ENCODE measurements at regions not wholly inside any gene's neighbourhood (a gene's known extent, or its start where the extent isn't known, plus 50 kb on each side); places are given as distances from the start of the nearest gene placed in this dataset.

DNA sequence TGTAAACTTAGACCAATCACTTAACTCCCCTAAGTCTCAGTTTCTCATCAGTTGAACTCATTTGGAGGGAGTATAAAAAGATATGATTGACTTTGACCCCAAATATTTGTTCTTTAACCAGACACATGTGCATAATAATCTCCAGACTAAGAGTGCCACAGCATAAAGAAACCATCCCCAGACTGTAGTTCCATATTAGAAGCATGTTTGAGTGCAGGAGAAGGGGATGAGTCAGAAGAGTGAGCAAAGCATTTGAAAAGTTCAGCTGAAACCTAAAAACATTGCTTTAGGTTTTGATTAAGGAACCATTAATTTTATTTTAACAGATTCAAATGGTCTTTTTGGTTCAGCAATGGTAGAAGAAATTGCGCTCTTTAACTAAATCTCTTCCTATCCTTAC, 654.8 kb downstream of the UTRN start:
- TF ChIP-seq, protein P1, sequence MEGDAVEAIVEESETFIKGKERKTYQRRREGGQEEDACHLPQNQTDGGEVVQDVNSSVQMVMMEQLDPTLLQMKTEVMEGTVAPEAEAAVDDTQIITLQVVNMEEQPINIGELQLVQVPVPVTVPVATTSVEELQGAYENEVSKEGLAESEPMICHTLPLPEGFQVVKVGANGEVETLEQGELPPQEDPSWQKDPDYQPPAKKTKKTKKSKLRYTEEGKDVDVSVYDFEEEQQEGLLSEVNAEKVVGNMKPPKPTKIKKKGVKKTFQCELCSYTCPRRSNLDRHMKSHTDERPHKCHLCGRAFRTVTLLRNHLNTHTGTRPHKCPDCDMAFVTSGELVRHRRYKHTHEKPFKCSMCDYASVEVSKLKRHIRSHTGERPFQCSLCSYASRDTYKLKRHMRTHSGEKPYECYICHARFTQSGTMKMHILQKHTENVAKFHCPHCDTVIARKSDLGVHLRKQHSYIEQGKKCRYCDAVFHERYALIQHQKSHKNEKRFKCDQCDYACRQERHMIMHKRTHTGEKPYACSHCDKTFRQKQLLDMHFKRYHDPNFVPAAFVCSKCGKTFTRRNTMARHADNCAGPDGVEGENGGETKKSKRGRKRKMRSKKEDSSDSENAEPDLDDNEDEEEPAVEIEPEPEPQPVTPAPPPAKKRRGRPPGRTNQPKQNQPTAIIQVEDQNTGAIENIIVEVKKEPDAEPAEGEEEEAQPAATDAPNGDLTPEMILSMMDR (IDR thresholded peaks at IDR 0.05): no peak
- no peak for TF ChIP-seq POLR2AphosphoS5 (IDR thresholded peaks at IDR 0.05; ENCODE audit: low read depth, low read length)
